ENCODE measurements at regions not wholly inside any gene's neighbourhood (a gene's known extent, or its start where the extent isn't known, plus 50 kb on each side); places are given as distances from the start of the nearest gene placed in this dataset.

DNA sequence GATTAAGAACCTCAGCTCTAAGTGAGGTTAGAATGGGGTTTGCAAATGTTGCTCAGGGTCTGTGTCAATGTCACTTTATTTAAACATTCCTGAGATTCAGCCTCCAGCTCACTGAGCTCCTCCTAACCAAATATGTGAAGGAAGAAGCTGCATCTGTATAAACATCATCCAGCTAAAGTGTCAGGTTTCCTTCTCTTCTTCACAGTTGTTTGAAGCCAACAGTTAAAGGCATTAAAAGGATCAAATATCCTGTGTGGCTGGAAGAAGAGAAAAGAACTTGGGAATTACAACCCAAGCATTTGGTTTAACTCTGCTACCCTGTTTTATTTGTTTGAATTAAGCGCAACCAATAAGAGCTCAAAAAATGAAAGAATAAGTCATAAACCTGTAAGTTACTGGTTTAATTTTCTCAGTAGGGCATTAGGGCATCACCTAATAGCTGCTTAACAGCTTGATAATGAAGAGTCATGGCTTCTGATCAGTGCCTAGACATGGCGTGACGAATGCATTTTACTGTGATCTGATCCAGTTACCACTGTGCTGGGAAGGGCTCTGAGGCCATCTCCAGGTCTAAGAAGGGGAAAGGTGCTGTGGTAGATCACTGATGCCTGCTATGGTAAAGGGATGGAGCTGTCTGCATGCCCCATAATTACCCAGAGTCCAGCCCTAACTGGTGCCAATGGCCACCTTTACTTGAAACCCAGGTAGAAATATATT, 165.7 kb upstream of the TSC22D2 start:
- H3K23ac ChIP-seq (ENCODE audit: insufficient read length), result no peak overlapping the region
- H4K5ac ChIP-seq (ENCODE audit: insufficient read length, low read depth, low read length), result no peak overlapping the region
- H3K9ac ChIP-seq (replicated peaks in 1 of 4; ENCODE audit: extremely low read depth in 1 of 4, low read depth in 3 of 4, low read length in 3 of 4), result no peak overlapping the region
- peak overlapping the region in 1 of 2 experiments; percentile 30; a peak in 1 of 4 replicates for H3K4me2 ChIP-seq (ENCODE audit: insufficient read depth in 1 of 2, low read depth in 2 of 2, low read length in 2 of 2)
- no peak overlapping the region for H2BK120ac ChIP-seq (replicated peaks; ENCODE audit: low read depth, low read length)
- H3K4me3 ChIP-seq (ENCODE audit: extremely low read depth in 1 of 4, insufficient read depth in 2 of 4, low read depth in 3 of 4, low read length in 4 of 4), result no peak overlapping the region
- H3K79me1 ChIP-seq (ENCODE audit: low read depth, low read length), result no peaks in the 10 kb centered on the region
- no peak overlapping the region for H3K14ac ChIP-seq (ENCODE audit: insufficient read length)
- FAIRE-seq, result peak; percentile 39
- no peak overlapping the region for H3K27ac ChIP-seq (ENCODE audit: low read depth, low read length)
- H3K4me1 ChIP-seq (replicated peaks in 1 of 4; ENCODE audit: control insufficient read depth in 3 of 4, insufficient read depth in 4 of 4, low read length in 3 of 4), result peaks cover 0 to 8% (median 2%) of the 10 kb centered on the region in 4 experiments; a peak in 4 of 7 replicates
- no peak overlapping the region for H4K8ac ChIP-seq (ENCODE audit: extremely low read depth, insufficient read depth, low read length)
- no peaks in the 10 kb centered on the region for H4K20me1 ChIP-seq (replicated peaks in 1 of 2; ENCODE audit: control insufficient read depth in 1 of 2, insufficient read depth in 2 of 2, low read length in 2 of 2)
- no peaks in the 10 kb centered on the region for H3K23me2 ChIP-seq (ENCODE audit: low read depth, low read length)
- ChIA-PET POLR2A (ENCODE audit: partially characterized antibody) (interaction anchor here (1.1 kb wide), 1 partner anchor 168 kb away, joined by 3 read pairs; no protein-coding TSS in a partner anchor), CTCF (ENCODE audit: partially characterized antibody) (interaction anchor here (0.6 to 8.9 kb wide), 18 partner anchors 8 to 306 kb away, joined by 3 to 77 read pairs (median 5); partner anchors contain the start of gene TSC22D2)
- no peaks in the 10 kb centered on the region for H3K79me2 ChIP-seq (ENCODE audit: control insufficient read depth in 1 of 2, insufficient read depth in 2 of 2, low read length in 2 of 2)
- H2AK5ac ChIP-seq (ENCODE audit: low read depth, low read length), result peak overlapping the region; percentile 29; the same call in 1 of the 2 replicates
- H2BK5ac ChIP-seq (ENCODE audit: low read depth, low read length), result no peak overlapping the region
- H3K27me3 ChIP-seq (replicated peaks in 1 of 4; ENCODE audit: control insufficient read depth in 3 of 4, extremely low read depth in 1 of 4, insufficient read depth in 3 of 4, low read length in 3 of 4), result no peaks in the 10 kb centered on the region
- H3K9me3 ChIP-seq (ENCODE audit: insufficient read depth in 2 of 2, low read depth in 1 of 2, low read length in 1 of 2), result no peaks in the 10 kb centered on the region
- 94% methylated on average over 3 of the region's 3 CpGs; no CpG with 5 or more reads in 1 of the 2 experiments for WGBS, 2 experiments (ENCODE audit: extremely low coverage in 1 of 2, insufficient coverage in 1 of 2, insufficient read length in 1 of 2, insufficient replicate concordance in 2 of 2, low coverage in 1 of 2, low lambda C conversion rate in 2 of 2, missing lambda C conversion rate in 1 of 2)
- no peaks in the 10 kb centered on the region for H3K36me3 ChIP-seq (ENCODE audit: control insufficient read depth in 2 of 4, insufficient read depth in 4 of 4, low read length in 3 of 4)
- H2BK15ac ChIP-seq (ENCODE audit: low read length), result no peak overlapping the region
- no peak overlapping the region for H3K4ac ChIP-seq (replicated peaks; ENCODE audit: insufficient read length, low read depth, low read length)
- H3K18ac ChIP-seq (ENCODE audit: extremely low read depth, low read length), result no peak overlapping the region
- H2BK20ac ChIP-seq (ENCODE audit: low read length), result no peak overlapping the region
- H2AFZ ChIP-seq (ENCODE audit: low read length), result no peak overlapping the region
- no peak for DNase-seq (ENCODE audit: low read depth in 1 of 2, low spot score in 2 of 2)
- no peak overlapping the region for H2BK12ac ChIP-seq (ENCODE audit: low read depth, low read length)
- no peak overlapping the region for H3K56ac ChIP-seq (replicated peaks; ENCODE audit: insufficient read length, low read depth, low read length)
- H4K91ac ChIP-seq (replicated peaks; ENCODE audit: insufficient read length, low read length), result no peak overlapping the region
- no peak for TF ChIP-seq HDAC2 (IDR thresholded peaks at IDR 0.05; ENCODE audit: borderline replicate concordance in 1 of 2, low read depth in 2 of 2, low read length in 2 of 2)
- TF ChIP-seq RNF2 (IDR thresholded peaks at IDR 0.05; ENCODE audit: borderline replicate concordance, low read depth, low read length, missing control alignments, poor library complexity, severe bottlenecking), result no peak
- TF ChIP-seq JUND (IDR thresholded peaks at IDR 0.05; ENCODE audit: low read length), result no peak
- TF ChIP-seq TBP (IDR thresholded peaks at IDR 0.05; ENCODE audit: low read depth, low read length), result no peak
- no peak for TF ChIP-seq CREB1 (IDR thresholded peaks at IDR 0.05)
- TF ChIP-seq KDM4A (IDR thresholded peaks at IDR 0.05; ENCODE audit: low read depth, low read length, severe bottlenecking), result no peak
- TF ChIP-seq CHD1 (IDR thresholded peaks at IDR 0.05; ENCODE audit: low read depth, low read length), result no peak
- no peak for TF ChIP-seq POU5F1 (IDR thresholded peaks at IDR 0.05; ENCODE audit: low read depth, low read length)
- no peak for TF ChIP-seq BRCA1 (IDR thresholded peaks at IDR 0.05; ENCODE audit: low read depth, low read length)
- TF ChIP-seq, protein P1, sequence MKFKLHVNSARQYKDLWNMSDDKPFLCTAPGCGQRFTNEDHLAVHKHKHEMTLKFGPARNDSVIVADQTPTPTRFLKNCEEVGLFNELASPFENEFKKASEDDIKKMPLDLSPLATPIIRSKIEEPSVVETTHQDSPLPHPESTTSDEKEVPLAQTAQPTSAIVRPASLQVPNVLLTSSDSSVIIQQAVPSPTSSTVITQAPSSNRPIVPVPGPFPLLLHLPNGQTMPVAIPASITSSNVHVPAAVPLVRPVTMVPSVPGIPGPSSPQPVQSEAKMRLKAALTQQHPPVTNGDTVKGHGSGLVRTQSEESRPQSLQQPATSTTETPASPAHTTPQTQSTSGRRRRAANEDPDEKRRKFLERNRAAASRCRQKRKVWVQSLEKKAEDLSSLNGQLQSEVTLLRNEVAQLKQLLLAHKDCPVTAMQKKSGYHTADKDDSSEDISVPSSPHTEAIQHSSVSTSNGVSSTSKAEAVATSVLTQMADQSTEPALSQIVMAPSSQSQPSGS (IDR thresholded peaks at IDR 0.05; ENCODE audit: low read length), result no peak
- no peak for TF ChIP-seq CEBPB (IDR thresholded peaks at IDR 0.05; ENCODE audit: low read depth, low read length)
